ENCODE measurements at regions not wholly inside any gene's neighbourhood (a gene's known extent, or its start where the extent isn't known, plus 50 kb on each side); places are given as distances from the start of the nearest gene placed in this dataset.

DNA sequence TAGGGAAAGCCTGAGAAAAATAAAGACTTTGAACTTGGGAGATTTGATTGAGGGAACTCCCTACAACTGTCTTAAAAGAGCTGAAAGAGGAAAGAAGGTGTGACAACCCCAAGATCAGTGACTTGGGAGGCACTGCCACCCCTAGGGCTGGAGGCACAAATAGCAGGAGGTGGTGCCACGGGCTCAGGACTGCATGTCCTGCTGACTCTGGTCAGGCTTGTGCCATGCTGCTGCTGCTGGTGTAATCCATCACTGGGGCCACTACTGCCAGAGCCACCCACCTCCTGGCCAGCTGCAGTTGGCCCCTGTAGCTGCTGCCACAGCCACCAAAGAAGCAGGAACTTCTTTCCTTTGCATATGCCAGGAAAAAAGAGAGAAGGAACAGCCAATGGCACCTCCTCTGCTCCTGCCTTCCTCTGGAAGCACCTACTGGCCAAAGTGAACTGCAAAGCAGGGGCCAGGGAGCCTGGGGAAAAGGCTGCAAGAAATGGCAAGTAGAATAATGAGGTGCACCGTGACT is 730.3 kb downstream of the PTPRU start:
- TF ChIP-seq YY1 (IDR thresholded peaks at IDR 0.05; ENCODE audit: insufficient read depth, insufficient read length), result no peak
- TF ChIP-seq ZNF274 (IDR thresholded peaks at IDR 0.05; ENCODE audit: low read depth, low read length), result no peak

Data from NT2/D1 (cell line).